ENCODE measurements at regions not wholly inside any gene's neighbourhood (a gene's known extent, or its start where the extent isn't known, plus 50 kb on each side); places are given as distances from the start of the nearest gene placed in this dataset.

GRCh38 chr15:73822998-73823397 lies 50.4 kb upstream of the TBC1D21 start:
- TF ChIP-seq BHLHE40 (IDR thresholded peaks at IDR 0.05; ENCODE audit: borderline replicate concordance), result no peak
- TF ChIP-seq ARNT (IDR thresholded peaks at IDR 0.05), result no peak
- TF ChIP-seq PKNOX1 (IDR thresholded peaks at IDR 0.05), result no peak
- no peak for TF ChIP-seq SP1 (IDR thresholded peaks at IDR 0.05)
- no peak for TF ChIP-seq FOXM1 (IDR thresholded peaks at IDR 0.05; ENCODE audit: borderline replicate concordance)
- TF ChIP-seq ELF4 (IDR thresholded peaks at IDR 0.05), result no peak
- TF ChIP-seq FOXK2 (IDR thresholded peaks at IDR 0.05), result no peak
- TF ChIP-seq TARDBP (IDR thresholded peaks at IDR 0.05), result no peak
- no peak for TF ChIP-seq NFRKB (IDR thresholded peaks at IDR 0.05)
- TF ChIP-seq CTBP1 (IDR thresholded peaks at IDR 0.05; ENCODE audit: borderline replicate concordance), result no peak
- no peak for TF ChIP-seq ZNF384 (IDR thresholded peaks at IDR 0.05)
